Osteocyte (in vitro differentiated cells): ENCODE measurements at regions not wholly inside any gene's neighbourhood (a gene's known extent, or its start where the extent isn't known, plus 50 kb on each side); places are given as distances from the start of the nearest gene placed in this dataset.

Experiments used
- DNase-seq: peaks from one replicate; pipeline ENCODE4 v3.0.0; 2021; ENCODE audit warnings: mixed read lengths; ENCODE audit not compliant: unreplicated experiment; ENCODE audit errors: extremely low spot score
- H3K27ac Mint-ChIP-seq: one replicate; pipeline ENCODE4 v1.8.0; 2021; ENCODE audit warnings: mild to moderate bottlenecking, mixed read lengths; ENCODE audit not compliant: unreplicated experiment
- H3K27me3 Mint-ChIP-seq: one replicate; pipeline ENCODE4 v1.8.0; 2021; ENCODE audit warnings: mixed read lengths; ENCODE audit not compliant: unreplicated experiment
- H3K36me3 Mint-ChIP-seq: one replicate; pipeline ENCODE4 v1.8.0; 2021; ENCODE audit warnings: mixed read lengths; ENCODE audit not compliant: unreplicated experiment
- H3K4me1 Mint-ChIP-seq: one replicate; pipeline ENCODE4 v1.8.0; 2021; ENCODE audit warnings: mixed read lengths; ENCODE audit not compliant: unreplicated experiment
- H3K4me3 Mint-ChIP-seq: one replicate; pipeline ENCODE4 v1.8.0; 2021; ENCODE audit warnings: mild to moderate bottlenecking, moderate library complexity, mixed read lengths; ENCODE audit not compliant: unreplicated experiment
- H3K9me3 Mint-ChIP-seq: one replicate; pipeline ENCODE4 v1.8.0; 2021; ENCODE audit warnings: mixed read lengths; ENCODE audit not compliant: unreplicated experiment
- CTCF ChIP-seq: fragments of 200-600 bp; sonication (generic); IDR thresholded peaks from 2 replicates; pipeline ENCODE4 v1.5.0; 2021; ENCODE audit warnings: antibody characterized with exemption, mild to moderate bottlenecking, moderate library complexity

- no peak for TF ChIP-seq CTCF
- H3K9me3 Mint-ChIP-seq = no peaks in the 10 kb centered on the region
- no peak for DNase-seq
- H3K4me1 Mint-ChIP-seq = no peaks in the 10 kb centered on the region
- no peaks in the 10 kb centered on the region for H3K36me3 Mint-ChIP-seq
- H3K4me3 Mint-ChIP-seq = no peak overlapping the region
- H3K27me3 Mint-ChIP-seq = peaks cover 36% of the 10 kb centered on the region
- no peak overlapping the region for H3K27ac Mint-ChIP-seq
These were observed 202.2 kb upstream of the RPS23 start for GRCh38 chr5:82480331-82480730.

- TF ChIP-seq CTCF = no peak
- Mint-ChIP-seq H3K9me3 (no peaks in the 10 kb centered on the region), H3K27me3 (peaks cover 32% of the 10 kb centered on the region), H3K36me3 (no peaks in the 10 kb centered on the region), H3K4me3 (no peak overlapping the region), H3K27ac (no peak overlapping the region), H3K4me1 (no peaks in the 10 kb centered on the region)
- DNase-seq = no peak
These were observed 198.0 kb upstream of the RPS23 start for GRCh38 chr5:82476155-82476554.

- Mint-ChIP-seq H3K27me3 (peaks cover 26% of the 10 kb centered on the region), H3K9me3 (no peaks in the 10 kb centered on the region), H3K36me3 (no peaks in the 10 kb centered on the region), H3K4me3 (no peak overlapping the region), H3K4me1 (no peaks in the 10 kb centered on the region), H3K27ac (no peak overlapping the region)
- DNase-seq = no peak
- TF ChIP-seq CTCF = no peak
These were observed 195.1 kb upstream of the RPS23 start for GRCh38 chr5:82473262-82473661.

- Mint-ChIP-seq H3K27ac (no peak overlapping the region), H3K9me3 (no peaks in the 10 kb centered on the region), H3K4me1 (peaks cover 4% of the 10 kb centered on the region), H3K36me3 (no peaks in the 10 kb centered on the region), H3K27me3 (peaks cover 18% of the 10 kb centered on the region), H3K4me3 (no peak overlapping the region)
- DNase-seq = no peak
- no peak for TF ChIP-seq CTCF
These were observed 192.2 kb upstream of the RPS23 start for GRCh38 chr5:82470185-82470994.

- H3K4me1 Mint-ChIP-seq = peaks cover 4% of the 10 kb centered on the region
- H3K4me3 Mint-ChIP-seq = no peak overlapping the region
- no peak for DNase-seq
- peaks cover 19% of the 10 kb centered on the region for H3K9me3 Mint-ChIP-seq
- peaks cover 7% of the 10 kb centered on the region for H3K27me3 Mint-ChIP-seq
- TF ChIP-seq CTCF = peak; percentile 40
- H3K27ac Mint-ChIP-seq = peak overlapping the region; percentile 38
- H3K36me3 Mint-ChIP-seq = no peaks in the 10 kb centered on the region
These were observed 188.9 kb upstream of the RPS23 start for GRCh38 chr5:82466986-82467561.
